Sigmoid colon (tissue), 6 donors: ENCODE measurements at regions not wholly inside any gene's neighbourhood (a gene's known extent, or its start where the extent isn't known, plus 50 kb on each side); places are given as distances from the start of the nearest gene placed in this dataset.

Source experiments
- DNase-seq: peaks from one replicate; pipeline ENCODE4 v3.0.0-alpha.2; 2019
- H3K27ac ChIP-seq, 4 donors: fragments of 200-600 bp; sonication (generic); one replicate each; pipeline ENCODE4 v1.5.1; 2016 to 2019; ENCODE audit warnings: mild to moderate bottlenecking in 1 of 4
- H3K27me3 ChIP-seq, 3 donors: fragments of 200-600 bp; sonication (generic); one replicate each; pipeline ENCODE4 v1.5.1; 2019; ENCODE audit warnings: mild to moderate bottlenecking in 1 of 3
- H3K36me3 ChIP-seq, 4 donors: fragments of 200-600 bp; sonication (generic); one replicate each; pipeline ENCODE4 v1.5.1; 2016 to 2019
- H3K4me1 ChIP-seq, 4 donors: fragments of 200-600 bp; sonication (generic); one replicate each; pipeline ENCODE4 v1.5.1; 2017 to 2019
- H3K4me3 ChIP-seq, 4 donors: fragments of 200-600 bp; sonication (generic); one replicate each; pipeline ENCODE4 v1.5.1; 2017 to 2019; ENCODE audit warnings: mild to moderate bottlenecking in 2 of 4, moderate library complexity in 1 of 4
- H3K9me3 ChIP-seq, 4 donors: fragments of 200-600 bp in 3 of 4; sonication (generic) in 3 of 4; one replicate each; pipeline versions ENCODE4 v1.5.1 to v1.6.1; 2013 to 2019
- CTCF ChIP-seq, 4 experiments: fragments of 450-650 bp in 3 of 4; fragments of 200-600 bp in 1 of 4; IDR thresholded peaks; one replicate each; pipeline ENCODE4 v1.5.1; 2016 to 2019; ENCODE audit warnings: antibody characterized with exemption in 4 of 4, mild to moderate bottlenecking in 3 of 4, moderate library complexity in 2 of 4
- EP300 ChIP-seq, 4 donors: sonication (generic); formaldehyde crosslinking; IDR thresholded peaks; one replicate each; pipeline ENCODE4 v1.6.1; 2017; ENCODE audit warnings: antibody characterized with exemption in 4 of 4
- POLR2A ChIP-seq, 2 donors: fragments of 450-650 bp; IDR thresholded peaks; one replicate each; pipeline ENCODE4 v1.6.1; 2016; ENCODE audit warnings: antibody characterized with exemption in 2 of 2, mild to moderate bottlenecking in 2 of 2, moderate library complexity in 2 of 2
- POLR2AphosphoS5 ChIP-seq, 4 donors: sonication (generic); formaldehyde crosslinking; IDR thresholded peaks; one replicate each; pipeline ENCODE4 v1.6.1; 2017; ENCODE audit warnings: antibody characterized with exemption in 4 of 4
- WGBS, 2 donors: extraction: QIAGEN DNeasy Blood & Tissue Kit; methylation state at CpG; one replicate each; pipeline ENCODE4 v1.1.7; 2013; 5-methylcytosine and 5-hydroxymethylcytosine counted together
- intact Hi-C: fragments of 100-400 bp; cut with DNase I; formaldehyde crosslinking; loops from one replicate; pipeline ENCODE4 v1.15.1; 2023
- donor health status: healthy with polysubstance abuse.
- donor health status: healthy.

DNA sequence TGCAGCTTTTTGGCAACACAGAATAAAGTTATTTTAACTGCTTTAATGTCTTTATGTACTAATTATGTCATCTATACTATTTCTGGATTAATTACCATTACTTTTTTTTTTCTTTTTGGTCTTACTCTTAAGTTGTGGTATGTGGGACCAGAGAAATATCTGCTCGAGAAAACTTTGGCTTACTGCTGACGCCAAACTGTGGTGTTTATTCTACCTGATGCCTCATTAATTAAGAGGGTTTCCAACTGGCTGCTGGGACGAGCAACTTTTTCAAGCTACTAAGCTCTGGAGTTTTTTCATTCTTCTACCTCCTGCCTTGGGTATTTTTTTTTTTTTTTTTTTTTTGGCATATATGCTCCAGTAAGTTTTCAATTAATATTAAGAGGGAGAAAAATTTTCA is 1257.5 kb downstream of the FSCB start:
- Histone ChIP-seq H3K4me1 (no peaks in the 10 kb centered on the region), H3K27me3 (no peaks in the 10 kb centered on the region), H3K4me3 (no peak overlapping the region), H3K36me3 (no peaks in the 10 kb centered on the region), H3K27ac (no peak overlapping the region), H3K9me3 (no peaks in the 10 kb centered on the region)
- WGBS, 2 donors: 57 to 72% methylated on average over 3 of the region's 3 CpGs
- no peak for DNase-seq
- intact Hi-C loops: no loop called here
- no peak for TF ChIP-seq CTCF (IDR thresholded peaks at IDR 0.05)

GRCh38 chr14:43249116-43249515 is 1258.0 kb downstream of the FSCB start:
- Histone ChIP-seq H3K9me3 (no peaks in the 10 kb centered on the region), H3K4me3 (no peak overlapping the region), H3K36me3 (no peaks in the 10 kb centered on the region), H3K27me3 (no peaks in the 10 kb centered on the region), H3K4me1 (no peaks in the 10 kb centered on the region), H3K27ac (no peak overlapping the region)
- intact Hi-C loops: no loop called here
- DNase-seq: no peak
- TF ChIP-seq CTCF (IDR thresholded peaks at IDR 0.05) (no peak), EP300 (IDR thresholded peaks at IDR 0.05) (no peak), POLR2A (IDR thresholded peaks at IDR 0.05) (no peak), POLR2AphosphoS5 (IDR thresholded peaks at IDR 0.05) (no peak)

- no peak for DNase-seq
- TF ChIP-seq POLR2AphosphoS5 (IDR thresholded peaks at IDR 0.05): no peak
- no peak for TF ChIP-seq POLR2A (IDR thresholded peaks at IDR 0.05)
- no peak for TF ChIP-seq EP300 (IDR thresholded peaks at IDR 0.05)
- TF ChIP-seq CTCF (IDR thresholded peaks at IDR 0.05): no peak
- no peak overlapping the region for H3K4me3 ChIP-seq
- no peaks in the 10 kb centered on the region for H3K9me3 ChIP-seq
- H3K36me3 ChIP-seq: no peaks in the 10 kb centered on the region
- no peaks in the 10 kb centered on the region for H3K4me1 ChIP-seq
- no peaks in the 10 kb centered on the region for H3K27me3 ChIP-seq
- WGBS, 2 donors: 82 to 90% methylated on average over 1 of the region's 1 CpG
- intact Hi-C loops: no loop called here
- no peak overlapping the region for H3K27ac ChIP-seq
These were observed 1259.2 kb downstream of the FSCB start for GRCh38 chr14:43247877-43248276.

DNA sequence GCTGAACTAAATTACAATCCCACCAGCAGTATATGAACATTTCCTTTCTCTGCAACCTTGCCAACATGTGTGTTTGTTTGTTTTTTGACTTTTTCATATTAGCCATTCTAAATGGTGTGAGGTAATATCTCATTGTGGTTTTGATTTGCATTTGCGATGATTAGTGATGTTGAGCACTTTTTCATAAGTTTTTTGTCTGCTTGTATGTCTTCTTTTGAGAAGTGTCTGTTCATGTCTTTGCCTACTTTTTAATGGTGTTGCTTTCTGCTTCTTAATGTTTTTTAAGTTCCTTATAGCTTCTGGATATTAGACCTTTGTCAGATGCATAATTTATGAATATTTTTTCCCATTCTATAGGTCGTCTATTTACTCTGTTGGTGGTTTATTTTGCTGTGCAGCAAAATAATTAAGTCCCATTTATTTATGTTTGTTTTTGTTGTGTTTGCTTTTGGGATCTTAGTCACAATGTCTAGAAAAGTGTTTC is 1262.9 kb downstream of the FSCB start:
- no peaks in the 10 kb centered on the region for H3K36me3 ChIP-seq
- DNase-seq: no peak
- no peaks in the 10 kb centered on the region for H3K9me3 ChIP-seq
- H3K27ac ChIP-seq: no peak overlapping the region
- 71 to 79% methylated on average over 2 of the region's 2 CpGs for WGBS, 2 donors
- no peaks in the 10 kb centered on the region for H3K4me1 ChIP-seq
- intact Hi-C loops: no loop called here
- no peak for TF ChIP-seq POLR2AphosphoS5 (IDR thresholded peaks at IDR 0.05)
- no peak for TF ChIP-seq EP300 (IDR thresholded peaks at IDR 0.05)
- TF ChIP-seq CTCF (IDR thresholded peaks at IDR 0.05): no peak
- H3K27me3 ChIP-seq: no peaks in the 10 kb centered on the region
- H3K4me3 ChIP-seq: no peak overlapping the region

DNA sequence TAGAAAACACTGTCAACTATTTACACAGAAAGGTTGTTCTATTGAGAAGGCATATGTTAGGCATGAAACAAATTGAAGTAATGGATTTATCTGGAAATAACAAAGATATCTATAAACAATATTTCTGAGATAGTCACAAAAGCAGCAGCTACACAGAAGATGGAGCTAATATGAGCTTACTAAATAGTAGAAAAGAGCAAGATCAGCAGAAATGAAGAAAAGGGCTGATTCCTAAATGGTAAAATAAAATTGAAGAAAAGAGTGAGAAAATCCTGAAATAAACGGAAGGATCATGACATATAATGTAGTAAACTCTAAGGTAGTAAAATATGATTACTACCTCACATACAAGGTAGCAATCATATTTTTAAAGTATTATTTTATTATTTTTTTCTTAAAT is 1263.9 kb downstream of the FSCB start:
- DNase-seq: no peak
- Histone ChIP-seq H3K36me3 (no peaks in the 10 kb centered on the region), H3K27ac (no peak overlapping the region), H3K27me3 (no peaks in the 10 kb centered on the region), H3K4me3 (no peak overlapping the region), H3K4me1 (no peaks in the 10 kb centered on the region), H3K9me3 (no peaks in the 10 kb centered on the region)
- intact Hi-C loops: no loop called here
- TF ChIP-seq POLR2A (IDR thresholded peaks at IDR 0.05): no peak
- TF ChIP-seq CTCF (IDR thresholded peaks at IDR 0.05): no peak
- TF ChIP-seq POLR2AphosphoS5 (IDR thresholded peaks at IDR 0.05): no peak
- no peak for TF ChIP-seq EP300 (IDR thresholded peaks at IDR 0.05)
- WGBS, 2 donors: 86 to 98% methylated on average over 1 of the region's 1 CpG
